Central memory CD4-positive, alpha-beta T cell (primary cell): ENCODE measurements at regions not wholly inside any gene's neighbourhood (a gene's known extent, or its start where the extent isn't known, plus 50 kb on each side); places are given as distances from the start of the nearest gene placed in this dataset.

Experiments used
- DNase-seq: peaks from one replicate; pipeline ENCODE4 v3.0.0; 2022

DNA sequence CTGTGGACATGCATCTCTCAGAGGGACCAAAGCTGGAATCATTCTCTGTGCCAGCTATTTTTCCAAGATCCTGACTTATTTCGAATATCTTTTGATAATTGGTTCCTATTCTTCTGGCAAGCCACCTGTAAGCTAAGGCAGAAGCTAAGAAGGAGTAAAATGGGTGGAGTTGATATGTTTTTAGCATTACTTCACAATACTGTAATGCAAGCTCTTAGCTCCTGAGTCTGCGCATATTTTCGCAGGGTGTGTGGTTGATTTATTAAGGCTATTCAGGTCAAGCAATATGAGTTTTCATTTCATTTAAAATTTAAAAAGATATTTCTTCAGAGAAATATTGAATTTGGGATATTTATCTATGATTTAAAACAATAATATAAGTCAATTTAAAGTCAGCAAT, 158.5 kb upstream of the ADAMTS16 start:
- no peak for DNase-seq

DNA sequence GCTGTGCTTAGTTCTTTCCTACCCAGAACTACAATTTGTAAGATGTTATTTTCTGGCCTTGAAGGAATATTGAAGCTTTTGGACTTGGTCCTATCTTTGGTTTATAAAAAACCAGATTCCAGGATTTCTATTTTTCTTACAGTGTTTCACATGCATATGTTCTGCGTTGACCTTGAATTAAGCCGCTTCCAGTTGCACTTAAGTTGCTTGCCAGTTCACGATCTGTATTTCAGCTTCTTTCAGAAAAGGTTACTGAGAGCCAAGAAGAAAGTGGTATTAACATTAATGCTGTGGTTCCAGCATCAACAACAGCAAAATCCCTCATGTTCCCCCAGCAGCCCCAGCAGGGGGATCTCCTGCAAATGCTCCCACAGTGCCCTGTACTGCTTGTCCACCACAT, 156.4 kb upstream of the ADAMTS16 start:
- no peak for DNase-seq

DNA sequence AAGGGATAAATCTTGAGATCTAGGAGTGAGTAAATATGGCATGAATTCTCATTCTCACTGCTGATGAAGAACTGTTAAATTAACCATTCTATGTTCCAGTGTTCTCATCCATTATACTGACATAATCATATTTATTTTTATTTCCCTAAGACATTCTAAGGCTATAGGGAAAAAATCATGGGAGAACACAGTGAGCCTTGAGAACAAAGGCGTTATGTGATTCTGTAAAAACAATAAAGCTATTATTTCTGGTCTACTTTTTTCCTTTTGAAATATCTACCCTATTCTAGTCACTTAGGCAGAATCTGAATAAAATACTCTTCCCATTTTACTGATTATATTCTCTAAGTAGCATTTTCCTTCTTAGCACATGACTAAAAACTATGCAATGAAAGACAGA, 155.7 kb upstream of the ADAMTS16 start:
- no peak for DNase-seq

DNA sequence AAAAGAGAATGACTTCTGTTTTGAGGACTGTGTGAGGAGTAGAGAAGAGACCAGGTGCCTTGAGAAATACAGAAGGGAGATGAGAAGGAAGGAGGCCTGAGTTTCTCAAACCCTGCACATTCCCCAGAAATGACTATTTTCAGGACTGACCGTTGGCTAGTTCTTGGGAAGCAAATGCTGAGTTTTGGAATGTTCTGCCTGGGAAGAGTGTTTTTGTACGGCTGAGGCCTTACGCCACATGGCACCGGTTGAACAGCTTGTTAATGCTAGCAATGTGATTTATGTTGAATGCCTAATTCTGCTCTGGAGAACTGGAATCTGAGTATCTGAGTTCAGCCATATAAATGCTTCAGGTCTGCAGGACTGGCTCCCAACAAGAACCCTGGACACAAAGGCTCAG, 152.7 kb upstream of the ADAMTS16 start:
- DNase-seq, result no peak

DNA sequence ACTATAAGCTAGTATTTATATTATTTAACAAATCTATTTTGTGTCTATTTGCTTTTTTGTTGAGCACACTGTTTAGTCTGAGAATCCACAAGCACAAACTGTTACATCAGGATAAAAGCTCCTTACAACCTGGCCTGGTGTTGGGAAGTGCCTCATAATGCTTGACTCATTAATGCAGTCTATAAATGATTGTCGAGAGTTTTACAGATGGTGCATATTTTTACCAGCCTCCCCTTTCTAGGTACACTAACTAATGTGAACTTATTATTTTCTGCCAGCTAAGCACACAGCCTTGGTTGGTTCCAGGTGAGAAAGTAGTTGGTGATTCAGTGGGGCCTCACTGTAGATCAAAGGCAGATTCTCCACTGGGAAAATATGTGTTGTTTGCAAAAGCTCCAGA, 151.0 kb upstream of the ADAMTS16 start:
- no peak for DNase-seq

DNA sequence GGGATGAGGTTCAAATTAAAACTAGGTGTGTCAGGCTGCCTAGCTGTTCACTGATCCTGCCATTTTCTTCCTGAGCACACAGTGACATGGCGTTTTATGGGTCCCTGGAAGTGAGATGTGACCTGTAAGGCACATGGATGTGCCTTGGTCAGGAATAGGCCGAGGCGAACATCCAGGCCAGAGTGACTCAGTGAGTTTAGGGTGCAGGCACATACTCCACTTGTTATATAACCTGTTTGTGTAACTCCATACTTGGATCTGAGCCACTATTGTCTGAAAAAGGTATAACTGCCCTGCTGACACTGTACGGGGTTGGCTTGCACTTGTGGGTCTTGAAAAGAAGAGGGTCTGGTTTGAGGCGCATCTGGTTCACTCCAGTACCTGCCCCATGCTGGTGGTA, 150.1 kb upstream of the ADAMTS16 start:
- DNase-seq, result no peak

DNA sequence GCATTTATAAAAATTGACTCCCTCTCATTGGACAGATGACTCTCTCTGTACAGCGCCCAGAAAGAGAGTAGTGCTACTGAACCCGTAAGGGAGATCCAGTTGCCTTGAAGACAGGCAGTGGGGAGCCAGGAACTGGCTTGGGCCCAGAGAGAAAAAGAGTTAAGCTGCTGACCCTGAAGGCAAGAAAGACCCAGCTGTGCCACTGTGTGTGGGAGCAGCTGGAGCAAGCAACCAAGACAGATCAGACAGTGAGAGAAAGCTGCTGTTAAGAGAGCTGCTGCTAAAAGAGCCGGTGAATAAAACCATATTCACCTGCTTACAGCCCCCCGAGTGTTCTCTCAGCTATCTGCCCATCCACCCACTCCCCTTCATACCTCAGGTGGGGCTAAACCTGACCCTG, 149.7 kb upstream of the ADAMTS16 start:
- DNase-seq, result no peak

DNA sequence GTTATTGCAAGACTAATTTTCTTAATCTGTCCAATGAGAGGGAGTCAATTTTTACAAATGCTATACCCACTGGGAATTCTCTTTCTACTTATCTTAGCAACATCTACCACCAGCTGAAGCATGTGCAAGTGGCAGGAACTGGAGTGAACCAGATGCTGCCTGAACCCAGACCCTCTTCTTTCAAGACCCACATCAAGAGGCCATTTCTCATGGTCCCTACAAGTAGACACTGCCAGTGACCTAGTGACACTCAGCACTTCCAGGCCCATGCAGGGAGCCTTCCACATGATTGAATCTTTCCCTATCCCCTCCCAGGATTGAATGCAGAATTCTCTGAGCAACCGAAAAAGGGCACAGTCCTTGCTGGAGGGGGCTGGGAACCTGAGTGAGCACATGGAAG, 148.2 kb upstream of the ADAMTS16 start:
- DNase-seq, result no peak

DNA sequence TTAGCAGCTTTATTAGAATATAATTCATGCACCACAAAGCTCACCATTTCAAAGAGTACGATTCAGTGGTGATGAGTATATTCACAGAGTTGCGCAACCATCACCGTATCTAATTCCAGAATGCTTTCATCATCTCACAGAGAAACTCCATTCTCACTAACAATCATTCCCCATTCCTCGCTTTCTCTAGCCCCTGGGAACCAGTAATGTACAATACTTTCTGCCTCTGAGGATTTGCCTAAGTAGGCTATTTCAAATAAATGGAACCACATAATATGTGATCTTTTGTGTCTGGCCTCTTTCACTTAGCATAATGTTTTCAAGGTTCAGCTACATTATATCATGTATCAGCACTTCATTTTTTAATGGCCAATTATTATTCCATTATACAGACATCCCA, 145.1 kb upstream of the ADAMTS16 start:
- no peak for DNase-seq

DNA sequence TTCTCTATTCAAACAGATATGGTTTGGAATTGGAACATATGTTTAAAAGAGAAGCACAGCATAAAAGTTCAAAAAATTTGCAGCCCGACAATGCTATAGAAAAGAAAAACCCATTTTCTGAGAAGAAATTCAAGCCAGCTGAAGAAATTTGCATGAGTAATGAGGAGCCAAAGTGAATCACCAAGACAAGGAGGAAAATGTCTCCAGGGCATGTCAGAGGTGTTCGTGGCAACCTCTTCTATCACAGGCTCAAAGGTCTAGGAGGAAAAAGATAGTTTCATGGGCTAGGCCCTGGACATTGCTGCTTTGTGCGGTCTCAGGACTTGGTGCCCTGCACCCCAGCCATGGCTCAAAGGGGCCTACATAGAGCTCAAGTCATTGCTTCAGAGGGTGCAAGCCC, 134.8 kb upstream of the ADAMTS16 start:
- no peak for DNase-seq

DNA sequence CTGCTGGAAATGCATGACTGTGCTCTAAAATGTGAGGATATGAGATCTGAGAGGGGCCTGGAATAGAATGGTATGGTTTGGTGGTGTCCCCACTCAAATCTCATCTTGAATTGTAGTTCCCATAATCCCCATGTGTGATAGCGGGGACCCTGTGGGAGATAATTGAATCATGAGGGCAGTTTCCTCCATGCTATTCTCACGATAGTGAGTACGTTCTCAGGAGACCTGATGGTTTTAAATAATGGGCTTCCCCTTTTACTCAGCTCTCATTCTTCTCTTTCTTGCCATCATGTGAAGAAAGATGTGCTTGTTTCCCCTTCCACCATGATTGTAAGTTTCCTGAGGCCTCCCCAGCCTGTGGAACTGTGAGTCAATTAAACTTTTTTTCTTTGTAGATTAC, 133.6 kb upstream of the ADAMTS16 start:
- DNase-seq, result no peak

DNA sequence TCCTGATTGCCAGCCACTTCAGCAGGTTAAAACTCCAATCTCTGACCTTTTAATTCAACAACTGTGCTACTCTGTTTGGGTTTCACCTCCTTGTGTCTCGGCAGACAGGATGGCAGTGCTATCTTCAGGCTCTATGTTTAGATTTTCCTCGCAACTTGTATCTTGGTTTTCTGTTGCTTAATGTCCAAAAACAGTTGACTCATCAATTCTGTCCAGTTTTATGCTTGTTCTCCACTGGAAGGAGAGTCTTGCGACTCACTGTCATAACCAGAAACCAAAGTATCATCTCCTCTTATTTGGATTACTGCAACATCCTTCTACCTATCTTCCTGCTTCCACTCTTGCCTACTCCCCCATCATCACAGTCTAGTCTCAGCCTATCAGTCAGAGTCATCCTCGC, 130.9 kb upstream of the ADAMTS16 start:
- no peak for DNase-seq

DNA sequence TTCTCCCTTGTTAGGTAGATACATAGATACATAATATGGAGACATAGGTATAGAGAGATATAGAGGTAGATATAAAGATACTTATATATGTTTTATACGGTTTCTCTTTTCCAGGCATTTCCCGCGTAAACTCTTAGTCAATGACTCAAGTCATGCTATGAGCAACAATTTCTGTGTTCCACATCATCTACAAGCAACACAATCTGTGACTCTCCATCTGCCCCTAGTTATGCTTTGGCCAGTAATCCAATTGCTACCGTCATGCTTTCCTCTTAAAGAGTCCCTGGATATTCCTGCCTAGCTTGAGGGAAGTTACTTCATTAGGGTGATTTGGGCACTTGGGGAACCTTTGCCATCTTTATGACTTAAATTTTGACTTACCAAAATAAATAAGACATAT, 129.0 kb upstream of the ADAMTS16 start:
- DNase-seq, result no peak

DNA sequence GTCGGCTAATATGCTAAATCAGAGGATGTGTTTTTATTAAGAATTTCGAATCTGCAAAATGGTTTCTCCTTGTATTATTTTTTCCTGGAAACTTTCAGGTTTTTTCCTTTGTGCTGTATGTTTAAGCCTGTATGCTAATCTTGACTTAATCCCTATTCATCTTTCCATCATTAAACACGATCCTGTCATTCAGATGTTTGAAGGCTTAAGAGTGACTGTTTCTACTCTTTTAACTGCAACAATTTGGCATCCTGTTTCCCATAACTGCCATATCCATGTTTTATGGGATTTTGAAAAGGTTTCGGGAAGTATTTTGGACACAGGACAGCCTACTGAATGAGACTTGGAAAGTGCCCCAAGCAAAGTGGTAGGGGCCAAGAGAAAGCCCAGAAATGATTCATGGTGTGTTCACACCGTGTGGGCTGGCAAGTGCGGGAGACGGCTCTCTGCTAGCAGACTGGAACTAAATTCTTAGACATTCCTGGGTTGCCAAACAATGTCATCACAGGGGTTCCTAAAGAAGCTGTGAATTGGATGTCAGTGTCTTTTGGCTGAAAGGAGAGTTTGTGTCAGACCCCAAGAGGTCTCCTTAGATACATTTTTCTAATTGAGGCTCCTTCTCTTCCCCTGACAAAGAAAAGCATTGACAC, 125.4 kb upstream of the ADAMTS16 start:
- no peak for DNase-seq

DNA sequence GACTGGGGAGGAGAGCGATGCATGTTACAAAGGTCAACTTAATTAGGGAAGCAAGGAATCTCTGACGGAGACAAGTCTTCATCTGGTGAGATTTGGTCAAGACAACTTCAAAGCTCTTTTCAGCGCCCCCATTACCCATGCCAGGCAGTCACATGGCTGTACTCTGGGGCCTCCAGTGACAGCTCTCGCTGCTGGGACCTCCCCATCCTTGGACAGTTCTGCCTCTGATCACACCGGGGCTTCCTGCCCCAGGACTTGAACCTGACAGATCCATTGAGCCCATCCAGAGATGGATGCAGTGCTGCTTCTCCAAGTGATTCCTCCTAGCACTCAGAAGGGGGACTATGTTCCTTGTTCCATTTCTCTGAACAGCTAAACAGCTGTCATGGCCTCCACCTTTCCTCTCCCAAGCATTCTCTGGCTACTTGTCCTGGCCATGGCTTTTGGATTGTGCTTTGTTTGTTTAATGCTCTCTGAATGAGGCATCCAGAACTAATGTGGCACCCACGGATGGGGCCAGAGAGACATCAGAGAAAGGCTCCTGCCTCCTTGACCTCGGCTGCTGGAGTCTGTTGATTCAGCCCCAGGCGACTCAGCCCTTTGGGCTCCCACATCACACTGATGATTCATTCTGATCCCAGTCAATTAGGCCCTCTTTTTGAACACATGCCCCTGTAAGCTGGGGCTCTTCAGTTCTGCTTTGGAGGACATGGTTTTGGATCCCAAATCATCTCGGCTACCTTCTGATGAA, 122.1 kb upstream of the ADAMTS16 start:
- no peak for DNase-seq

DNA sequence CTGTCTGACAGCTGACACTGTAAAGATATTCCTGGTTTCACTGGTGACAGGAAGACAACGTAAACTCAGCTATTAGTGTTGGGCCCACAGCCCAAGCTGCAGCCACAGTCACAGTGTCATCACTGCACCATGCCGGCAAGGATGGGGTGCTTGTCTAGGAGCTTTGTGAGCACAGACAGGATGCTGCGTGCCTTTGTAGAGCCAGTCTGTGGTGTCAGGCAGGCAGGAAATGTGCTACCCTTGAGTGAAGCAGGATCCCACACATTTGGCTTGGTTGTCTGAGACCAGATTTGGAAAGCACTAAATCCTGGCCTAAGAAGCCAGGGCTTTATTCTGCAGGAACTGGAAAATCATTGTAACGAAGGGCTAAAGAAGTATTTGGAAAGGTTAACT, 121.6 kb upstream of the ADAMTS16 start:
- DNase-seq, result no peak

DNA sequence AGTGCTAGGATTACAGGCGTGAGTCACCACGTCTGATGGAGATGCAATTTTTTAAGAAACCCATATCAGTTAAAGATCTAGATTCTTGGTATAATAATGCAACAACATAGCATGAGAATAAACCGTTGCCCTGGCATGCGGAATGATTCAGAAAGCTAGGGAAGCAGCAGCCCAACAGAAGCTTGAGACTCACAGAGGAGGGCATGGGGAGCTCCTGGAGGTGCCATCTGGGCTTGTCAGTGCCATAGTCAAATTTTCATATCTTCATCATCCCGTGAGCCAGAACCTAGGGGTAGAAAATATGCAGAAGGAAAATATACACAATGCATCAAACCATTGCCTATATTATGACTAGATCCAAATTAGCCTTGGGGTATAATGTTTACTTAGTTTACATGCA, 118.7 kb upstream of the ADAMTS16 start:
- DNase-seq, result no peak

DNA sequence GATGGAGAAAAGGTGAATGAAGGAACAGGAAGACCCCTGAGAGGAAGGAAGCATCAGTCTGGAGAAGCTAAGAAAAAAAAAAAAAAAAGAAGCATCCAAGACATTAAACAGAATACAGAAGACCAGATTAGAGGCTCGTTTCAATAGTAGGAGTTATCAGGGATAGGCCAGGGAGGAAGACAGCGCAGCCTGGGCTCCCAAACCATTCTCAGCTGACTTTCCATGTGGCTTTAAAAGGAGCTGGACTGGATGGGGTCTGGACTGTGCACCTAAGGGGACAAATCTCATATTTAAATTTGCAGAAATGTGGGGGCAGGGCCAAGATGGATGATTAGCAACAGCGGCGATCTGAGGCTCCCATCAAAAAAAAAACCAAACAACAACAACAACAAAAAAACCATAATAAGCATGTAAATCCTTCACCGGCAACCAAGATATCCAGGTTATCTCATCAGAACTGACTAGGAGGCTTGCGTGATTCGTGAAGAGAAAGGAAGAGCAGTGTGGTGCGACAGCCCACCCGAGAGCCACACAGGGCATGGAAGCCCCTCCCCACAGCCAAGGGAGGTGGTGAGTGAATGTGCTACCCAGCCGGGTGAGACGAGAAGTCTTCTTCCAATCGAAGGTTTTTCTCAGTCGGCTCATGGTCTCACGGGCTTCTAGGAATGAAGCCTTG, 114.9 kb upstream of the ADAMTS16 start:
- no peak for DNase-seq

DNA sequence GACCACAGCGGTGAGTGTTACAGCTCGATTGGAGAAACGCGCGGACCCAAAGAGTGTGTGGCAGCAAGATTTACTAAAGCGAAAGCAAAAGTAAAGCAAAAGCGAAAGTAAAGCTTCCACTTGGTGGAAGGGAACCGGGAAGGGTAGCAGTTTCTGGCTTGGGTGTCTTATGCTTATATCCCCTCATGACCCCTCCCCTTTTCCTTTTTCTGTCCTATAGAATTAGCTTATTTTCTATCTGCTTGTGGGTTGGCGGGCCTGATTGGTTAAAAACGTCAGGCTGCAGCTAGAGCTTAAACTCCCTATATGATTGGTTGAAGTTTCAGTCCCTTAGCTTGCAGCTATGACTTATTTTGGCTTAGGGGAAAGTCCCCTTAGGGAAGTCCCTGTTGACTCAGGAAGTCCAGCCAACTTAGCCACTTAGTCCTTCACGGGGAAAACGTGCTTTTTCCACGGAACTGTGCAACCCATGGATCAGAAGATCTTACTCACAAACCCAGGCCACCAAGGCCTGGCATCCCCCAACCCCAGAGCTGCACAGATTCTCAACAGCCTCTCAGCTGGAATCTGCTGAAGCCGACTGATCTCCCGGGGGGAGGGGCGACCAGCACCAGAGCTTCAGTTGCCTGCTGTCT, 114.2 kb upstream of the ADAMTS16 start:
- no peak for DNase-seq

DNA sequence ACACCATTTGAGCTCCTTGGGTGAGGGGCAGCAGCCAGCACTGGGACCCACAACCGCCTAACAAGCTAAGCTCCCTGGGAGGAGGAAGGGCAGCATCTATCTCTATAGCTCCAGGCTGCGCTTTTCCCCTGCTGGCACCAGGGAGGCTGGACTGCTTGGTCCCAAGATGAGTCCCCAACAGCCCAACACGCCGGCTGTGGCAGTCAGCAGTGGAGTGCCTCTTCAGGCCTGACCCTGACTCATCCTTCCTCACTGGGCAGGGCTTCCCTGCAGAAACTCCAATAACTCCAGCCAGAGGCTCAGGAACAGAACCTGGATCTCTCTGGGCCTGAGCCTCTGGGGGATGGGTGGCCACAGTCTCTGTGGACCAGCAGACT, 113.7 kb upstream of the ADAMTS16 start:
- no peak for DNase-seq

DNA sequence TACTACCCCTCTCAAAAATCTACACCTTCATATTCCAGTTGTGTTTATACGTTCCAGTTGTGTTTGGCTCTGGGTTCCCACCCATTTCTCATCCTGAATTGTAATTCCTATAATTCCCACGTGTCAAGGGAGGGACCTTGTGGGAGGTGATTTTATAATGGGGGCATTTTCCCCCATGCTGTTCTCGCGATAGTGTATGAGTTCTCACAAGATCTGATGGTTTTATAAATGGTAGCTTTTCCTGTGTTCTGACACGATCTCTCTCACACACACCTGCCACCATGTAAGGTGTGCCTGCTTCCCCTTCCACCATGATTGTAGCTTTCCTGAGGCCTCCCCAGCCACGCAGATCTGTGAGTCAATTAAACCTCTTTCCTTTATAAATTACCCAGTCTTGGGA, 108.5 kb upstream of the ADAMTS16 start:
- no peak for DNase-seq

DNA sequence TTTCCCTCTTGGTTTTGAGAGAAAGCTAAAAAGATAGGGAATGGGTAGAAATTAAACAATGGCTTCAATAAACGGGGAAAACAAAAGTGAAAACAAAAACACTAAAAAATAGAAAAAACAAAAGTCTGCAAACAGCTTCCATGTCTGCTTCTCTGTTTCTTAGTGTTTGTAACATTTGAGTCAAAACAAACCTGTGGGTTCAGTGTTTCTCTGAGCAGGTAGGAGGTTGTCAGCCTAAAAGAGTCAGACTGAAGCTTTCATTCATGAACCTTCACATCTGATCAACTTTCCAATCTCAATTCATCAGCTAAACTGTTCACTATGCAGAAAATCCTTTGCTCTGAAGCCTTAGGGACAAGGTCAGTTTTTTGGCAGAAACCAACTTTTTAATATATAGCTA, 102.5 kb upstream of the ADAMTS16 start:
- no peak for DNase-seq

DNA sequence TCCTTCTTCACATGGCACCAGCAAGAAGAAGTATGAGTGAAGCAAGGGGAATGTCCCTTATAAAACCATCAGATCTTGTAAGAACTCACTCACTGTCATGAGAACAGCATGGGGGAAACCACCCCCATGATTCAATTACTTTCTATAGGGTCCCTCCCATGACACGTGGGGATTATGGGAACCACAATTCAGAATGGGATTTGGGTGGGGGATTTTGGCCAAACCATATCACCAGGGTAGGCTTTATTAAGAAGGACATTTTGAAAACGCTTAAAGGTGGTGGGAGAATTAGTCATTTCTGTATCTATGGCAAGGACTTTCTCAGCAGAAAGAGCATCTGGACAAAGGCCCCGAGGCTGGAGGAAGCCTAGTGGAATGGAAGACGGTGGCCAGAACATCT, 100.2 kb upstream of the ADAMTS16 start:
- DNase-seq, result no peak

DNA sequence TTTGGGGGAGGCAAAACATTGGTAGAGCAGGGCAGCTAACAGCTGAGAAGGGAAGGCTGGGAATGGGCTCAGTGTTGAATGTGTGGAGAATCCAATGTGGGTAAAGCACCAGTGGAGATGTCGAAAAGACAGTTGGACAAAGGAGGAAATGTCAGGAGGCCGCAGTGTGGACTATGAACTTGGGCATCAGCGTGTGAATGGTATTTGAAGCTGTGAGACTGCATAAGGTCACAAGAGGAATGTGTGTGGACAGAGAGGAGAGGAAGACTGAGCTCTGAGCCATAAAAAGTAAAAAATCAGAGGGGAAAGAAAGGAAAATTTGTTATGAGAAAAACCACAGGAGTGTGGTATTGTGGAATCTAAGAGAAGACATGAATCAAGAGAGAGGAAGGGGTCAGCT, 99.4 kb upstream of the ADAMTS16 start:
- DNase-seq, result no peak
